A549 (cell line): ENCODE measurements at regions not wholly inside any gene's neighbourhood (a gene's known extent, or its start where the extent isn't known, plus 50 kb on each side); places are given as distances from the start of the nearest gene placed in this dataset.

Source experiments
- CEBPB ChIP-seq, 2 experiments: fragments of >200 bp in 1 of 2; sonication (Bioruptor Twin) in 1 of 2; formaldehyde crosslinking in 1 of 2; IDR thresholded peaks; 2 replicates each; pipeline ENCODE4 v1.6.1; 2012 to 2016
- EHMT2 ChIP-seq: fragments of 200-600 bp; sonication (generic); IDR thresholded peaks from 2 replicates; pipeline ENCODE4 v1.6.1; 2016; ENCODE audit warnings: antibody characterized with exemption, low read depth, mild to moderate bottlenecking, moderate library complexity
- JUN ChIP-seq, 2 experiments: fragments of >200 bp; sonication (Bioruptor Twin); formaldehyde crosslinking; IDR thresholded peaks; 2 replicates in 1 of 2; 3 replicates in 1 of 2; pipeline ENCODE4 v1.6.1; 2016 to 2017
- MAX ChIP-seq: IDR thresholded peaks from 2 replicates; pipeline ENCODE4 v1.6.1; 2012
- MYC ChIP-seq: IDR thresholded peaks from 2 replicates; pipeline ENCODE4 v1.6.1; 2012; ENCODE audit warnings: mild to moderate bottlenecking, inconsistent platforms, low read length, improper control_type of control experiment, borderline replicate concordance
- POLR2A ChIP-seq: IDR thresholded peaks from 2 replicates; pipeline ENCODE4 v1.6.1; 2012; ENCODE audit warnings: mild to moderate bottlenecking, low read length
- RCOR1 ChIP-seq: fragments of 150-350 bp; IDR thresholded peaks from 2 replicates; pipeline ENCODE4 v1.6.1; 2014; ENCODE audit warnings: antibody characterized with exemption, low read length, low read depth
- RFX5 ChIP-seq: fragments of 450-650 bp; IDR thresholded peaks from 2 replicates; pipeline ENCODE4 v1.7.1; 2014; ENCODE audit warnings: antibody characterized with exemption, mild to moderate bottlenecking, moderate library complexity
- TP53 ChIP-seq: fragments of 250-450 bp; sonication (Bioruptor Pico); IDR thresholded peaks from 2 replicates; pipeline ENCODE4 v1.5.0; 2021; ENCODE audit warnings: mild to moderate bottlenecking, moderate library complexity
- TF ChIP-seq, protein P1 (sequence below): fragments of >200 bp; sonication (Bioruptor Twin); formaldehyde crosslinking; IDR thresholded peaks from 3 replicates; pipeline ENCODE4 v1.5.1; 2016
- TF ChIP-seq, protein P2 (sequence below): fragments of 200-600 bp; sonication (generic); IDR thresholded peaks from 2 replicates; pipeline ENCODE4 v1.6.1; 2016; ENCODE audit warnings: antibody characterized with exemption, mild to moderate bottlenecking, moderate library complexity

DNA sequence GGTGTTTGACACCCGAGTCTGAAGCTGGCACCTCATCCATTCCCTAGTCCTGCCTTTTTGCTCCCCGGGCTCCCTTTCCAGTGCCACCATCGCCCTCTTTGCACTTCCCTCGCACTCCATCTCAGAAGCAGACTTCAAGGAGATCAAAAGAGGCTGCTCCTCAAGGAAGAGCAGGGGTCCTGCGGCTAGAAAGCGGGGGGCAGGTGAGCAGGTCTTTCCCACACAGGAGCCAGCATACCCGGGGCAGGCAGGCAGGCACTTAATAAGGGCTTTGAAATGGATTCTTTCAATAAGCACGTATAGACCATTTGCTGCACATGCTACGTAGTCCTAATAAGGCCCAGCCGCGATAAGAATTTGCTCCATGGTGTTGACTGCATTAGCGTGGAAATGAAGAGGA lies 125.9 kb upstream of the PROX1 start:
- no peak for TF ChIP-seq EHMT2
- TF ChIP-seq JUN (IDR thresholded peaks at IDR 0.05), result no peak
- no peak for TF ChIP-seq POLR2A
- TF ChIP-seq MYC, result no peak
- TF ChIP-seq, protein P1, sequence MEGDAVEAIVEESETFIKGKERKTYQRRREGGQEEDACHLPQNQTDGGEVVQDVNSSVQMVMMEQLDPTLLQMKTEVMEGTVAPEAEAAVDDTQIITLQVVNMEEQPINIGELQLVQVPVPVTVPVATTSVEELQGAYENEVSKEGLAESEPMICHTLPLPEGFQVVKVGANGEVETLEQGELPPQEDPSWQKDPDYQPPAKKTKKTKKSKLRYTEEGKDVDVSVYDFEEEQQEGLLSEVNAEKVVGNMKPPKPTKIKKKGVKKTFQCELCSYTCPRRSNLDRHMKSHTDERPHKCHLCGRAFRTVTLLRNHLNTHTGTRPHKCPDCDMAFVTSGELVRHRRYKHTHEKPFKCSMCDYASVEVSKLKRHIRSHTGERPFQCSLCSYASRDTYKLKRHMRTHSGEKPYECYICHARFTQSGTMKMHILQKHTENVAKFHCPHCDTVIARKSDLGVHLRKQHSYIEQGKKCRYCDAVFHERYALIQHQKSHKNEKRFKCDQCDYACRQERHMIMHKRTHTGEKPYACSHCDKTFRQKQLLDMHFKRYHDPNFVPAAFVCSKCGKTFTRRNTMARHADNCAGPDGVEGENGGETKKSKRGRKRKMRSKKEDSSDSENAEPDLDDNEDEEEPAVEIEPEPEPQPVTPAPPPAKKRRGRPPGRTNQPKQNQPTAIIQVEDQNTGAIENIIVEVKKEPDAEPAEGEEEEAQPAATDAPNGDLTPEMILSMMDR, result no peak
- TF ChIP-seq RCOR1, result no peak
- TF ChIP-seq MAX, result no peak
- TF ChIP-seq RFX5, result no peak
- TF ChIP-seq, protein P2, sequence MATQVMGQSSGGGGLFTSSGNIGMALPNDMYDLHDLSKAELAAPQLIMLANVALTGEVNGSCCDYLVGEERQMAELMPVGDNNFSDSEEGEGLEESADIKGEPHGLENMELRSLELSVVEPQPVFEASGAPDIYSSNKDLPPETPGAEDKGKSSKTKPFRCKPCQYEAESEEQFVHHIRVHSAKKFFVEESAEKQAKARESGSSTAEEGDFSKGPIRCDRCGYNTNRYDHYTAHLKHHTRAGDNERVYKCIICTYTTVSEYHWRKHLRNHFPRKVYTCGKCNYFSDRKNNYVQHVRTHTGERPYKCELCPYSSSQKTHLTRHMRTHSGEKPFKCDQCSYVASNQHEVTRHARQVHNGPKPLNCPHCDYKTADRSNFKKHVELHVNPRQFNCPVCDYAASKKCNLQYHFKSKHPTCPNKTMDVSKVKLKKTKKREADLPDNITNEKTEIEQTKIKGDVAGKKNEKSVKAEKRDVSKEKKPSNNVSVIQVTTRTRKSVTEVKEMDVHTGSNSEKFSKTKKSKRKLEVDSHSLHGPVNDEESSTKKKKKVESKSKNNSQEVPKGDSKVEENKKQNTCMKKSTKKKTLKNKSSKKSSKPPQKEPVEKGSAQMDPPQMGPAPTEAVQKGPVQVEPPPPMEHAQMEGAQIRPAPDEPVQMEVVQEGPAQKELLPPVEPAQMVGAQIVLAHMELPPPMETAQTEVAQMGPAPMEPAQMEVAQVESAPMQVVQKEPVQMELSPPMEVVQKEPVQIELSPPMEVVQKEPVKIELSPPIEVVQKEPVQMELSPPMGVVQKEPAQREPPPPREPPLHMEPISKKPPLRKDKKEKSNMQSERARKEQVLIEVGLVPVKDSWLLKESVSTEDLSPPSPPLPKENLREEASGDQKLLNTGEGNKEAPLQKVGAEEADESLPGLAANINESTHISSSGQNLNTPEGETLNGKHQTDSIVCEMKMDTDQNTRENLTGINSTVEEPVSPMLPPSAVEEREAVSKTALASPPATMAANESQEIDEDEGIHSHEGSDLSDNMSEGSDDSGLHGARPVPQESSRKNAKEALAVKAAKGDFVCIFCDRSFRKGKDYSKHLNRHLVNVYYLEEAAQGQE, result no peak
- no peak for TF ChIP-seq TP53 (CRISPR knock-in tag)
- TF ChIP-seq CEBPB (IDR thresholded peaks at IDR 0.05), result no peak
